Astrocyte (in vitro differentiated cells and primary cell): ENCODE measurements at regions not wholly inside any gene's neighbourhood (a gene's known extent, or its start where the extent isn't known, plus 50 kb on each side); places are given as distances from the start of the nearest gene placed in this dataset.

Experiments
- DNase-seq: peaks from one replicate; pipeline ENCODE4 v3.0.0-alpha.2; 2010; ENCODE audit warnings: low read depth
- FAIRE-seq: peaks from 2 replicates; lab custom pipeline; 2011; peaks lifted over from hg19 to GRCh38; lab: Jason Lieb, UNC
- H2AFZ ChIP-seq: 2 replicates; pipeline ENCODE4 v1.6.0; 2012; ENCODE audit warnings: low read depth, low read length, inconsistent platforms
- H3K27ac ChIP-seq: 2 replicates; pipeline ENCODE4 v1.5.1; 2011; ENCODE audit warnings: low read depth, low read length, inconsistent platforms
- H3K27me3 ChIP-seq: 2 replicates; pipeline ENCODE4 v1.6.0; 2011; ENCODE audit warnings: low read length, inconsistent platforms; ENCODE audit not compliant: insufficient read depth
- H3K36me3 ChIP-seq: 2 replicates; pipeline ENCODE4 v1.5.1; 2011; ENCODE audit warnings: low read length, inconsistent platforms; ENCODE audit not compliant: insufficient read depth
- H3K4me1 ChIP-seq: 2 replicates; pipeline ENCODE4 v1.5.1; 2011; ENCODE audit warnings: low read length, inconsistent platforms; ENCODE audit not compliant: insufficient read depth
- H3K4me2 ChIP-seq: 2 replicates; pipeline ENCODE4 v1.6.0; 2012; ENCODE audit warnings: low read length, inconsistent platforms
- H3K4me3 ChIP-seq: 2 replicates; pipeline ENCODE4 v1.5.1; 2011; ENCODE audit warnings: low read depth, mild to moderate bottlenecking, low read length, inconsistent platforms; ENCODE audit not compliant: insufficient read depth
- H3K79me2 ChIP-seq: 2 replicates; pipeline ENCODE4 v1.6.0; 2012; ENCODE audit warnings: mild to moderate bottlenecking, low read length, inconsistent platforms; ENCODE audit not compliant: insufficient read depth
- H3K9ac ChIP-seq: 2 replicates; pipeline ENCODE4 v1.6.0; 2012; ENCODE audit warnings: mild to moderate bottlenecking, low read length, inconsistent platforms
- H3K9me3 ChIP-seq: 2 replicates; pipeline ENCODE4 v1.5.1; 2012; ENCODE audit warnings: low read depth, mild to moderate bottlenecking, low read length, inconsistent platforms; ENCODE audit not compliant: insufficient read depth
- H4K20me1 ChIP-seq: 2 replicates; pipeline ENCODE4 v1.6.0; 2012; ENCODE audit warnings: low read length, inconsistent platforms; ENCODE audit not compliant: insufficient read depth
- H3K27ac Mint-ChIP-seq: one replicate; pipeline ENCODE4 v1.8.0; 2021; ENCODE audit warnings: mild to moderate bottlenecking, mixed read lengths; ENCODE audit not compliant: unreplicated experiment
- H3K27me3 Mint-ChIP-seq: one replicate; pipeline ENCODE4 v1.8.0; 2021; ENCODE audit warnings: low read depth, mixed read lengths; ENCODE audit not compliant: unreplicated experiment
- H3K36me3 Mint-ChIP-seq: one replicate; pipeline ENCODE4 v1.8.0; 2021; ENCODE audit warnings: low read depth, mixed read lengths; ENCODE audit not compliant: unreplicated experiment
- H3K4me1 Mint-ChIP-seq: one replicate; pipeline ENCODE4 v1.8.0; 2021; ENCODE audit warnings: low read depth, mixed read lengths; ENCODE audit not compliant: unreplicated experiment
- H3K4me3 Mint-ChIP-seq: one replicate; pipeline ENCODE4 v1.8.0; 2021; ENCODE audit warnings: mild to moderate bottlenecking, moderate library complexity, mixed read lengths; ENCODE audit not compliant: unreplicated experiment
- H3K9me3 Mint-ChIP-seq: one replicate; pipeline ENCODE4 v1.8.0; 2021; ENCODE audit warnings: mild to moderate bottlenecking, mixed read lengths; ENCODE audit not compliant: unreplicated experiment
- CTCF ChIP-seq: IDR thresholded peaks from 2 replicates; pipeline ENCODE4 v1.5.1; 2011; ENCODE audit warnings: low read depth, mild to moderate bottlenecking, inconsistent platforms, low read length, moderate library complexity; ENCODE audit not compliant: insufficient read depth
- EZH2 ChIP-seq: IDR thresholded peaks from 2 replicates; pipeline ENCODE4 v1.6.1; 2012; ENCODE audit warnings: mild to moderate bottlenecking, low read length, inconsistent platforms; ENCODE audit not compliant: insufficient read depth

- Histone ChIP-seq H3K9me3 (no peaks in the 10 kb centered on the region), H3K4me3 (no peak overlapping the region), H2AFZ (no peak overlapping the region), H3K4me2 (no peak overlapping the region), H3K27me3 (no peaks in the 10 kb centered on the region), H3K79me2 (no peaks in the 10 kb centered on the region), H4K20me1 (no peaks in the 10 kb centered on the region), H3K27ac (no peak overlapping the region), H3K4me1 (no peaks in the 10 kb centered on the region), H3K36me3 (no peaks in the 10 kb centered on the region), H3K9ac (no peak overlapping the region)
- Mint-ChIP-seq H3K36me3 (no peaks in the 10 kb centered on the region), H3K4me3 (no peak overlapping the region), H3K27ac (no peak overlapping the region), H3K27me3 (no peaks in the 10 kb centered on the region), H3K9me3 (no peaks in the 10 kb centered on the region), H3K4me1 (no peaks in the 10 kb centered on the region)
- FAIRE-seq (no peak), DNase-seq (no peak)
- no peak for TF ChIP-seq CTCF
These were observed 540.5 kb upstream of the IMPG1 start for GRCh38 chr6:76612954-76613353.

DNA sequence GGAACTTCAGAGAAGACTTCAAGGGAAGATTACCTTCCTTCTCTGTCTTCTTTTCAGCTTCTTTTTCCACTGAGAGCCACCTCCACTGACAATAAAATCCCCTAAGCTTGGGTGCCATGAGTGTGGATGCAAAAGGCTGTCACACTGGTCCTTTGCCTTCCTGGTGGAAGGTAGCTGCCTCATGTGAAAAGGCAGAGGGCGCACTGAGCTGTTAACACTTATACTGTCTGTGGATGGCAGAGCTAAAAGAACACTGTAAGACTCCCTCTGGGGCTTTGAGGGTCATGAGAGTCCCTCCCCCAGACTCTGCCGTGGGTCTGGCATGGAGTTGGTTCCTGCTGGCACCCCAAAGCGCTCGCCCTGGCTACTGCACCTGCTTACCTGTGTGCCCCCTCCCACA is 536.7 kb upstream of the IMPG1 start:
- Histone ChIP-seq H3K4me3 (no peak overlapping the region), H2AFZ (no peak overlapping the region), H3K36me3 (no peaks in the 10 kb centered on the region), H4K20me1 (no peaks in the 10 kb centered on the region), H3K27ac (no peak overlapping the region), H3K4me1 (no peaks in the 10 kb centered on the region), H3K79me2 (no peaks in the 10 kb centered on the region), H3K27me3 (no peaks in the 10 kb centered on the region), H3K4me2 (no peak overlapping the region), H3K9me3 (no peaks in the 10 kb centered on the region), H3K9ac (no peak overlapping the region)
- FAIRE-seq (no peak), DNase-seq (no peak)
- H3K27me3 Mint-ChIP-seq, result no peaks in the 10 kb centered on the region
- no peak overlapping the region for H3K27ac Mint-ChIP-seq
- no peaks in the 10 kb centered on the region for H3K4me1 Mint-ChIP-seq
- H3K9me3 Mint-ChIP-seq, result no peaks in the 10 kb centered on the region
- H3K4me3 Mint-ChIP-seq, result no peak overlapping the region
- TF ChIP-seq EZH2, result no peak
- TF ChIP-seq CTCF, result no peak
- no peaks in the 10 kb centered on the region for H3K36me3 Mint-ChIP-seq

GRCh38 chr6:76594109-76594508 is 521.6 kb upstream of the IMPG1 start:
- H3K9me3 Mint-ChIP-seq, result peaks cover 3% of the 10 kb centered on the region
- no peaks in the 10 kb centered on the region for H3K9me3 ChIP-seq

More at GRCh38 chr6:76594109-76594508, 521.6 kb upstream of the IMPG1 start:
- Histone ChIP-seq H4K20me1 (no peaks in the 10 kb centered on the region), H3K4me3 (no peak overlapping the region), H2AFZ (no peak overlapping the region), H3K36me3 (no peaks in the 10 kb centered on the region), H3K79me2 (no peaks in the 10 kb centered on the region), H3K4me1 (no peaks in the 10 kb centered on the region), H3K4me2 (no peak overlapping the region), H3K27ac (no peak overlapping the region), H3K9ac (no peak overlapping the region), H3K27me3 (no peaks in the 10 kb centered on the region)
- no peak overlapping the region for H3K27ac Mint-ChIP-seq
- DNase-seq (no peak), FAIRE-seq (no peak)
- H3K4me3 Mint-ChIP-seq, result no peak overlapping the region
- H3K4me1 Mint-ChIP-seq, result no peaks in the 10 kb centered on the region
- TF ChIP-seq EZH2, result no peak
- TF ChIP-seq CTCF, result no peak
- no peaks in the 10 kb centered on the region for H3K36me3 Mint-ChIP-seq
- H3K27me3 Mint-ChIP-seq, result no peaks in the 10 kb centered on the region
